Loucy (cell line): ENCODE measurements at regions not wholly inside any gene's neighbourhood (a gene's known extent, or its start where the extent isn't known, plus 50 kb on each side); places are given as distances from the start of the nearest gene placed in this dataset.

ENCODE experiments used
- H2AFZ ChIP-seq: fragments of 200-600 bp; sonication (generic); 2 replicates; pipeline ENCODE4 v1.6.0; 2016; ENCODE audit warnings: antibody characterized with exemption, mild to moderate bottlenecking, low read length, moderate library complexity
- H3F3A ChIP-seq: fragments of 200-600 bp; 2 replicates; pipeline ENCODE4 v1.6.0; 2016; ENCODE audit warnings: antibody characterized with exemption, low read depth, mild to moderate bottlenecking
- H3K27me3 ChIP-seq: fragments of 200-600 bp; sonication (generic); 2 replicates; pipeline ENCODE4 v1.6.1; 2014; ENCODE audit warnings: low read length, mild to moderate bottlenecking; ENCODE audit not compliant: insufficient read depth, poor library complexity, severe bottlenecking
- H3K36me3 ChIP-seq: fragments of 200-600 bp; sonication (generic); 2 replicates; pipeline ENCODE4 v1.6.1; 2016; ENCODE audit warnings: low read length; ENCODE audit not compliant: insufficient read depth
- H3K4me1 ChIP-seq: fragments of 200-600 bp; sonication (generic); 2 replicates; pipeline ENCODE4 v1.5.1; 2014; ENCODE audit warnings: low read length, mild to moderate bottlenecking; ENCODE audit not compliant: insufficient read depth, poor library complexity, severe bottlenecking
- H3K4me2 ChIP-seq: fragments of 200-600 bp; sonication (generic); 2 replicates; pipeline ENCODE4 v1.6.0; 2014; ENCODE audit warnings: antibody characterized with exemption, low read length, low read depth, mild to moderate bottlenecking; ENCODE audit not compliant: poor library complexity, severe bottlenecking
- H3K4me3 ChIP-seq: fragments of 200-600 bp; sonication (generic); 2 replicates; pipeline ENCODE4 v1.5.1; 2014; ENCODE audit warnings: low read length, mild to moderate bottlenecking, mixed read lengths; ENCODE audit not compliant: poor library complexity, severe bottlenecking
- H3K79me2 ChIP-seq: fragments of 200-600 bp; sonication (generic); 2 replicates; pipeline ENCODE4 v1.6.1; 2014; ENCODE audit warnings: low read length; ENCODE audit not compliant: insufficient read depth
- H3K9ac ChIP-seq: fragments of 200-600 bp; sonication (generic); 2 replicates; pipeline ENCODE4 v1.6.0; 2014; ENCODE audit warnings: mild to moderate bottlenecking, low read depth, low read length, moderate library complexity; ENCODE audit not compliant: poor library complexity, severe bottlenecking
- H3K9me2 ChIP-seq: fragments of 200-600 bp; sonication (generic); replicated peaks from 2 replicates; pipeline ENCODE4 v1.6.1; 2016; ENCODE audit warnings: low read depth, low read length, mixed read lengths
- H3K9me3 ChIP-seq: fragments of 200-600 bp; sonication (generic); 2 replicates; pipeline ENCODE4 v1.6.1; 2014; ENCODE audit warnings: mild to moderate bottlenecking, antibody characterized with exemption, low read length, low read depth; ENCODE audit not compliant: insufficient read depth
- H4K20me1 ChIP-seq: fragments of 200-600 bp; sonication (generic); 2 replicates; pipeline ENCODE4 v1.6.0; 2014; ENCODE audit warnings: antibody characterized with exemption, low read length, mild to moderate bottlenecking; ENCODE audit not compliant: insufficient read depth, poor library complexity, severe bottlenecking
- CTCF ChIP-seq: fragments of 200-600 bp; sonication (generic); conservative IDR thresholded peaks from 2 replicates; pipeline ENCODE4 v1.5.1; 2014; ENCODE audit warnings: mild to moderate bottlenecking, antibody characterized with exemption, low read length
- EZH2phosphoT487 ChIP-seq: fragments of 200-600 bp; IDR thresholded peaks from 2 replicates; pipeline ENCODE4 v1.6.1; 2018; ENCODE audit warnings: antibody characterized with exemption, mild to moderate bottlenecking, moderate library complexity, borderline replicate concordance

- Histone ChIP-seq H3K9ac (no peak overlapping the region), H3K9me2 (no peaks in the 10 kb centered on the region), H3F3A (no peaks in the 10 kb centered on the region), H3K4me3 (no peak overlapping the region), H3K9me3 (no peaks in the 10 kb centered on the region), H3K27me3 (no peaks in the 10 kb centered on the region), H4K20me1 (no peaks in the 10 kb centered on the region), H3K4me2 (no peak overlapping the region), H3K36me3 (no peaks in the 10 kb centered on the region), H3K79me2 (no peaks in the 10 kb centered on the region), H3K4me1 (no peaks in the 10 kb centered on the region), H2AFZ (no peak overlapping the region)
- TF ChIP-seq CTCF: no peak
- TF ChIP-seq EZH2phosphoT487: no peak
These were observed 1442.8 kb upstream of the PCDH7 start for GRCh38 chr4:29277381-29277780.

DNA sequence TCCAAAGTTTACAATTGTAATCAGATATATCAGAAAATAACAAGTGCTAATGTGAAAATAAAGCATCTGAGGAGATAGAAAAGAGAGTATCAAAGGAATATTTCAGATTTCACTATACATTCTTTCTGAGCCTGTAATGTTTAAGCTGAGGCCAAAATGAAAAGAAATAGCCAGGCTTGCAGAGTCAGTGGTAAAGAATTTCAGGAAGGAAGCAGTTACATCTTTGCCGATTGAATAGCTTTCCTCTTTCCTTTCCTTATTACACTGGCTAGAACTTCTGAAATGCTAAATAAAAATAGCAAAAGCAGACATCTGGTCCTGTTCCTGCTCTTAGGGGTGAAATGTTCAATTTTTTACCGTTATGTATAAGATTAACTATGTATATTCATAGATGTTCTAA lies 1441.6 kb upstream of the PCDH7 start:
- H3K4me3 ChIP-seq: no peak overlapping the region
- no peaks in the 10 kb centered on the region for H3K79me2 ChIP-seq
- H3K9me2 ChIP-seq: no peaks in the 10 kb centered on the region
- H3K9ac ChIP-seq: no peak overlapping the region
- TF ChIP-seq EZH2phosphoT487 (no peak), CTCF (no peak)
- H3K9me3 ChIP-seq: no peaks in the 10 kb centered on the region
- H4K20me1 ChIP-seq: no peaks in the 10 kb centered on the region
- no peak overlapping the region for H2AFZ ChIP-seq
- H3K36me3 ChIP-seq: no peaks in the 10 kb centered on the region
- no peaks in the 10 kb centered on the region for H3K27me3 ChIP-seq
- H3K4me1 ChIP-seq: no peaks in the 10 kb centered on the region
- no peaks in the 10 kb centered on the region for H3F3A ChIP-seq
- H3K4me2 ChIP-seq: no peak overlapping the region

GRCh38 chr4:29289118-29289517 lies 1431.1 kb upstream of the PCDH7 start:
- Histone ChIP-seq H2AFZ (no peak overlapping the region), H3F3A (no peaks in the 10 kb centered on the region), H3K9ac (no peak overlapping the region), H3K4me1 (no peaks in the 10 kb centered on the region), H3K36me3 (no peaks in the 10 kb centered on the region), H3K79me2 (no peaks in the 10 kb centered on the region), H4K20me1 (no peaks in the 10 kb centered on the region), H3K9me3 (no peaks in the 10 kb centered on the region), H3K4me2 (no peak overlapping the region), H3K9me2 (no peaks in the 10 kb centered on the region), H3K27me3 (no peaks in the 10 kb centered on the region), H3K4me3 (no peak overlapping the region)
- no peak for TF ChIP-seq EZH2phosphoT487
- no peak for TF ChIP-seq CTCF
